Suprapubic skin (tissue), 3 donors: ENCODE measurements at regions not wholly inside any gene's neighbourhood (a gene's known extent, or its start where the extent isn't known, plus 50 kb on each side); places are given as distances from the start of the nearest gene placed in this dataset.

Source experiments
- CTCF ChIP-seq, 2 donors: fragments of 200-600 bp in 1 of 2; fragments of 450-650 bp in 1 of 2; sonication (generic) in 1 of 2; IDR thresholded peaks; one replicate each; pipeline ENCODE4 v1.5.1; 2016 to 2019; ENCODE audit warnings: antibody characterized with exemption in 2 of 2, mild to moderate bottlenecking in 1 of 2, moderate library complexity in 1 of 2
- POLR2AphosphoS5 ChIP-seq, 3 donors: sonication (generic); formaldehyde crosslinking; IDR thresholded peaks; one replicate each; pipeline ENCODE4 v1.6.1; 2017; ENCODE audit warnings: antibody characterized with exemption in 3 of 3

- TF ChIP-seq POLR2AphosphoS5 (IDR thresholded peaks at IDR 0.05): no peak
- no peak for TF ChIP-seq CTCF (IDR thresholded peaks at IDR 0.05)
Measured at GRCh38 chr9:106387965-106388364, 475.0 kb upstream of the ZNF462 start.
